ENCODE measurements at regions not wholly inside any gene's neighbourhood (a gene's known extent, or its start where the extent isn't known, plus 50 kb on each side); places are given as distances from the start of the nearest gene placed in this dataset.
"Not testable (repeated sequence)": the region's sequence is repeated elsewhere in the genome, so short reads cannot be mapped to it uniquely, and the experiment has no call there.

- Mint-ChIP-seq H3K27ac (no peak overlapping the region), H3K36me3 (no peaks in the 10 kb centered on the region), H3K4me3 (no peak overlapping the region), H3K9me3 (peaks cover 4% of the 10 kb centered on the region), H3K27me3 (no peaks in the 10 kb centered on the region), H3K4me1 (no peaks in the 10 kb centered on the region)
- no peak for ATAC-seq (ENCODE audit: low read depth)
- DNase-seq (ENCODE audit: low spot score in 2 of 2): no peak
Measured at GRCh38 chr16:7278636-7279035, 54.0 kb upstream of the RBFOX1 start.

- DNase-seq (ENCODE audit: low spot score in 2 of 2): no peak
- Mint-ChIP-seq H3K9me3 (peaks cover 2% of the 10 kb centered on the region), H3K4me3 (no peak overlapping the region), H3K4me1 (no peaks in the 10 kb centered on the region), H3K27ac (no peak overlapping the region), H3K27me3 (no peaks in the 10 kb centered on the region), H3K36me3 (peaks cover 2% of the 10 kb centered on the region)
- ATAC-seq (ENCODE audit: low read depth): no peak
Measured at GRCh38 chr16:7272567-7273158, 60.0 kb upstream of the RBFOX1 start.

GRCh38 chr16:7271486-7271885, 61.2 kb upstream of the RBFOX1 start:
- no peak for DNase-seq (ENCODE audit: low spot score in 2 of 2)
- no peak overlapping the region for H3K4me3 Mint-ChIP-seq
- no peaks in the 10 kb centered on the region for H3K4me1 Mint-ChIP-seq
- no peak for ATAC-seq (ENCODE audit: low read depth)
- H3K9me3 Mint-ChIP-seq: peaks cover 5% of the 10 kb centered on the region
- no peaks in the 10 kb centered on the region for H3K27me3 Mint-ChIP-seq
- H3K27ac Mint-ChIP-seq: no peak overlapping the region
- H3K36me3 Mint-ChIP-seq: peaks cover 2% of the 10 kb centered on the region

- H3K4me3 Mint-ChIP-seq: no peak overlapping the region
- ATAC-seq (ENCODE audit: low read depth) (no peak), DNase-seq (ENCODE audit: low spot score in 2 of 2) (no peak)
- no peaks in the 10 kb centered on the region for H3K4me1 Mint-ChIP-seq
- no peak overlapping the region for H3K27ac Mint-ChIP-seq
- peaks cover 5% of the 10 kb centered on the region for H3K9me3 Mint-ChIP-seq
- no peaks in the 10 kb centered on the region for H3K27me3 Mint-ChIP-seq
- H3K36me3 Mint-ChIP-seq: peaks cover 2% of the 10 kb centered on the region
Measured at GRCh38 chr16:7270823-7271222, 61.8 kb upstream of the RBFOX1 start.

GRCh38 chr16:7270006-7270405, 62.6 kb upstream of the RBFOX1 start:
- DNase-seq (ENCODE audit: low spot score in 2 of 2): no peak
- H3K27ac Mint-ChIP-seq: no peak overlapping the region
- H3K36me3 Mint-ChIP-seq: peaks cover 2% of the 10 kb centered on the region
- H3K4me1 Mint-ChIP-seq: no peaks in the 10 kb centered on the region
- H3K4me3 Mint-ChIP-seq: no peak overlapping the region
- peaks cover 9% of the 10 kb centered on the region for H3K9me3 Mint-ChIP-seq
- H3K27me3 Mint-ChIP-seq: no peaks in the 10 kb centered on the region
- no peak for ATAC-seq (ENCODE audit: low read depth)

- H3K4me3 Mint-ChIP-seq: no peak overlapping the region
- DNase-seq (ENCODE audit: low spot score in 2 of 2) (no peak), ATAC-seq (ENCODE audit: low read depth) (no peak)
- H3K27me3 Mint-ChIP-seq: no peaks in the 10 kb centered on the region
- H3K27ac Mint-ChIP-seq: no peak overlapping the region
- no peaks in the 10 kb centered on the region for H3K4me1 Mint-ChIP-seq
- peaks cover 1% of the 10 kb centered on the region for H3K36me3 Mint-ChIP-seq
- peaks cover 8% of the 10 kb centered on the region for H3K9me3 Mint-ChIP-seq
Measured at GRCh38 chr16:7268182-7268581, 64.5 kb upstream of the RBFOX1 start.

- Mint-ChIP-seq H3K36me3 (no peaks in the 10 kb centered on the region), H3K4me1 (no peaks in the 10 kb centered on the region), H3K9me3 (peaks cover 6% of the 10 kb centered on the region), H3K27ac (no peak overlapping the region), H3K27me3 (no peaks in the 10 kb centered on the region), H3K4me3 (no peak overlapping the region)
- DNase-seq (ENCODE audit: low spot score in 2 of 2): no peak
- ATAC-seq (ENCODE audit: low read depth): no peak
Measured at GRCh38 chr16:7257016-7257415, 75.6 kb upstream of the RBFOX1 start.

- H3K9me3 Mint-ChIP-seq: peaks cover 5% of the 10 kb centered on the region
- H3K27ac Mint-ChIP-seq: no peak overlapping the region
- ATAC-seq (ENCODE audit: low read depth) (no peak), DNase-seq (ENCODE audit: low spot score in 2 of 2) (no peak)
- no peaks in the 10 kb centered on the region for H3K36me3 Mint-ChIP-seq
- H3K27me3 Mint-ChIP-seq: no peaks in the 10 kb centered on the region
- no peaks in the 10 kb centered on the region for H3K4me1 Mint-ChIP-seq
- H3K4me3 Mint-ChIP-seq: no peak overlapping the region
Measured at GRCh38 chr16:7246578-7246977, 86.1 kb upstream of the RBFOX1 start.

GRCh38 chr16:7239547-7239946, 93.1 kb upstream of the RBFOX1 start:
- Mint-ChIP-seq H3K9me3 (peaks cover 4% of the 10 kb centered on the region), H3K4me3 (no peak overlapping the region), H3K4me1 (no peaks in the 10 kb centered on the region), H3K36me3 (no peaks in the 10 kb centered on the region), H3K27me3 (no peaks in the 10 kb centered on the region), H3K27ac (no peak overlapping the region)
- ATAC-seq (ENCODE audit: low read depth) (no peak), DNase-seq (ENCODE audit: low spot score in 2 of 2) (no peak)

- H3K4me1 Mint-ChIP-seq: no peaks in the 10 kb centered on the region
- no peak for ATAC-seq (ENCODE audit: low read depth)
- H3K27me3 Mint-ChIP-seq: no peaks in the 10 kb centered on the region
- H3K27ac Mint-ChIP-seq: no peak overlapping the region
- H3K36me3 Mint-ChIP-seq: no peaks in the 10 kb centered on the region
- H3K4me3 Mint-ChIP-seq: no peak overlapping the region
- DNase-seq (ENCODE audit: low spot score in 2 of 2): no peak
- no peaks in the 10 kb centered on the region for H3K9me3 Mint-ChIP-seq
Measured at GRCh38 chr16:7236824-7237410, 95.7 kb upstream of the RBFOX1 start.

GRCh38 chr16:7233975-7234374, 98.7 kb upstream of the RBFOX1 start:
- H3K4me3 Mint-ChIP-seq: no peak overlapping the region
- H3K27me3 Mint-ChIP-seq: no peaks in the 10 kb centered on the region
- H3K4me1 Mint-ChIP-seq: no peaks in the 10 kb centered on the region
- ATAC-seq (ENCODE audit: low read depth) (no peak), DNase-seq (ENCODE audit: low spot score in 2 of 2) (no peak)
- H3K27ac Mint-ChIP-seq: no peak overlapping the region
- peaks cover 2% of the 10 kb centered on the region for H3K36me3 Mint-ChIP-seq
- peaks cover 3% of the 10 kb centered on the region for H3K9me3 Mint-ChIP-seq

GRCh38 chr16:7231762-7232161, 100.9 kb upstream of the RBFOX1 start:
- Mint-ChIP-seq H3K9me3 (peaks cover 5% of the 10 kb centered on the region), H3K27ac (no peak overlapping the region), H3K4me1 (no peaks in the 10 kb centered on the region), H3K4me3 (no peak overlapping the region), H3K36me3 (peaks cover 2% of the 10 kb centered on the region), H3K27me3 (no peaks in the 10 kb centered on the region)
- ATAC-seq (ENCODE audit: low read depth) (no peak), DNase-seq (ENCODE audit: low spot score in 2 of 2) (no peak)

- not testable (repeated sequence) for H3K9me3 Mint-ChIP-seq; H3K36me3 Mint-ChIP-seq; ATAC-seq (ENCODE audit: low read depth); H3K27me3 Mint-ChIP-seq; DNase-seq (ENCODE audit: low spot score in 2 of 2); H3K4me1 Mint-ChIP-seq; H3K27ac Mint-ChIP-seq; H3K4me3 Mint-ChIP-seq
Measured at GRCh38 chr16:7229433-7230218, 103.0 kb upstream of the RBFOX1 start.

GRCh38 chr16:7227229-7227721, 105.4 kb upstream of the RBFOX1 start:
- Mint-ChIP-seq H3K27ac (no peak overlapping the region), H3K4me3 (no peak overlapping the region), H3K36me3 (peaks cover 2% of the 10 kb centered on the region), H3K27me3 (no peaks in the 10 kb centered on the region), H3K4me1 (no peaks in the 10 kb centered on the region), H3K9me3 (peaks cover 5% of the 10 kb centered on the region)
- ATAC-seq (ENCODE audit: low read depth): no peak
- no peak for DNase-seq (ENCODE audit: low spot score in 2 of 2)

Measured in memory B cell (primary cell).